OCI-LY1 (cell line): ENCODE measurements at regions not wholly inside any gene's neighbourhood (a gene's known extent, or its start where the extent isn't known, plus 50 kb on each side); places are given as distances from the start of the nearest gene placed in this dataset.

Source experiments
- H2AFZ ChIP-seq: fragments of 200-600 bp; sonication (generic), shearing (Covaris generic); 2 replicates; pipeline ENCODE4 v1.6.0; 2014; ENCODE audit warnings: antibody characterized with exemption, mild to moderate bottlenecking, low read length
- H3F3A ChIP-seq: fragments of 200-600 bp; sonication (generic), shearing (Covaris generic); 2 replicates; pipeline ENCODE4 v1.6.0; 2014; ENCODE audit warnings: mild to moderate bottlenecking, antibody characterized with exemption, low read length, moderate library complexity; ENCODE audit not compliant: insufficient read depth
- H3K27ac ChIP-seq: fragments of 200-600 bp; sonication (generic); 2 replicates; pipeline ENCODE4 v1.5.1; 2014; ENCODE audit warnings: low read length, mixed run types, mild to moderate bottlenecking, low read depth; ENCODE audit not compliant: poor library complexity, severe bottlenecking
- H3K27me3 ChIP-seq: fragments of 200-600 bp; sonication (generic); 2 replicates; pipeline ENCODE4 v1.6.0; 2014; ENCODE audit warnings: antibody characterized with exemption, mild to moderate bottlenecking, low read length, moderate library complexity; ENCODE audit not compliant: insufficient read depth
- H3K36me3 ChIP-seq: fragments of 200-600 bp; sonication (generic); 2 replicates; pipeline ENCODE4 v1.6.1; 2014; ENCODE audit warnings: mild to moderate bottlenecking, antibody characterized with exemption, low read length, moderate library complexity, mixed read lengths; ENCODE audit not compliant: insufficient read depth
- H3K4me1 ChIP-seq: fragments of 200-600 bp; sonication (generic); 2 replicates; pipeline ENCODE4 v1.5.1; 2014; ENCODE audit warnings: mild to moderate bottlenecking, low read length, moderate library complexity; ENCODE audit not compliant: insufficient read depth, severe bottlenecking
- H3K4me2 ChIP-seq: fragments of 200-600 bp; sonication (generic), shearing (Covaris generic); 2 replicates; pipeline ENCODE4 v1.6.1; 2014; ENCODE audit warnings: low read length
- H3K4me3 ChIP-seq: fragments of 200-600 bp; sonication (generic); 2 replicates; pipeline ENCODE4 v1.5.1; 2014; ENCODE audit warnings: low read length, low read depth, mild to moderate bottlenecking, mixed read lengths; ENCODE audit not compliant: poor library complexity, severe bottlenecking
- H3K79me2 ChIP-seq: fragments of 200-600 bp; shearing (Covaris generic); 2 replicates; pipeline ENCODE4 v1.6.1; 2016; ENCODE audit warnings: mixed run types, low read length, mixed read lengths; ENCODE audit not compliant: insufficient read depth
- H3K9ac ChIP-seq: fragments of 200-600 bp; sonication (generic), shearing (Covaris generic); 2 replicates; pipeline ENCODE4 v1.6.1; 2014; ENCODE audit warnings: mild to moderate bottlenecking, low read length, mixed read lengths
- H3K9me2 ChIP-seq: fragments of 200-600 bp; sonication (generic), shearing (Covaris generic); 2 replicates; pipeline ENCODE4 v1.6.1; 2014; ENCODE audit warnings: low read depth, mild to moderate bottlenecking, low read length, mixed read lengths
- H3K9me3 ChIP-seq: fragments of 200-600 bp; shearing (Covaris generic); 2 replicates; pipeline ENCODE4 v1.6.1; 2014; ENCODE audit warnings: low read length, mixed read lengths
- H4K20me1 ChIP-seq: fragments of 200-600 bp; sonication (generic), shearing (Covaris generic); 2 replicates; pipeline ENCODE4 v1.6.0; 2016; ENCODE audit warnings: mild to moderate bottlenecking, low read length; ENCODE audit not compliant: insufficient read depth
- CTCF ChIP-seq: fragments of 200-600 bp; sonication (generic), shearing (Covaris generic); IDR thresholded peaks from 2 replicates; pipeline ENCODE4 v1.5.1; 2017; ENCODE audit warnings: mild to moderate bottlenecking, antibody characterized with exemption, low read length, moderate library complexity, mixed read lengths
- EZH2 ChIP-seq: fragments of 200-600 bp; sonication (generic), shearing (Covaris generic); IDR thresholded peaks from 2 replicates; pipeline ENCODE4 v1.8.0; 2017; ENCODE audit warnings: borderline replicate concordance, mixed run types, mild to moderate bottlenecking, antibody characterized with exemption, low read length, moderate library complexity, mixed read lengths

GRCh38 chr2:187916799-187917198 lies 362.6 kb upstream of the TFPI start:
- Histone ChIP-seq H3K4me1 (no peaks in the 10 kb centered on the region), H3K27me3 (no peaks in the 10 kb centered on the region), H3K9me2 (no peaks in the 10 kb centered on the region), H3K4me3 (no peak overlapping the region), H3K79me2 (no peaks in the 10 kb centered on the region), H4K20me1 (no peaks in the 10 kb centered on the region), H3K9me3 (no peaks in the 10 kb centered on the region), H3K27ac (no peak overlapping the region), H3F3A (no peaks in the 10 kb centered on the region), H3K9ac (no peak overlapping the region), H2AFZ (no peak overlapping the region), H3K4me2 (no peak overlapping the region), H3K36me3 (no peaks in the 10 kb centered on the region)
- TF ChIP-seq CTCF = no peak
- no peak for TF ChIP-seq EZH2

- H4K20me1 ChIP-seq = no peaks in the 10 kb centered on the region
- H3K79me2 ChIP-seq = no peaks in the 10 kb centered on the region
- H3K4me3 ChIP-seq = no peak overlapping the region
- no peaks in the 10 kb centered on the region for H3K9me2 ChIP-seq
- H3K36me3 ChIP-seq = no peaks in the 10 kb centered on the region
- no peak overlapping the region for H3K4me2 ChIP-seq
- H3K27me3 ChIP-seq = no peaks in the 10 kb centered on the region
- H3K4me1 ChIP-seq = no peaks in the 10 kb centered on the region
- no peak overlapping the region for H3K9ac ChIP-seq
- H2AFZ ChIP-seq = no peak overlapping the region
- H3K27ac ChIP-seq = no peak overlapping the region
- no peak for TF ChIP-seq EZH2
- no peak for TF ChIP-seq CTCF
- no peaks in the 10 kb centered on the region for H3K9me3 ChIP-seq
- H3F3A ChIP-seq = no peaks in the 10 kb centered on the region
Observed at GRCh38 chr2:187917535-187917934, 363.3 kb upstream of the TFPI start.

- Histone ChIP-seq H3K79me2 (no peaks in the 10 kb centered on the region), H3F3A (no peaks in the 10 kb centered on the region), H3K27ac (no peak overlapping the region), H3K36me3 (no peaks in the 10 kb centered on the region), H4K20me1 (no peaks in the 10 kb centered on the region), H3K9me3 (no peaks in the 10 kb centered on the region), H3K4me1 (no peaks in the 10 kb centered on the region), H3K9me2 (no peaks in the 10 kb centered on the region), H3K9ac (no peak overlapping the region), H3K4me2 (no peak overlapping the region), H3K27me3 (no peaks in the 10 kb centered on the region), H3K4me3 (no peak overlapping the region), H2AFZ (no peak overlapping the region)
- TF ChIP-seq EZH2 (no peak), CTCF (no peak)
Observed at GRCh38 chr2:187918996-187919821, 365.0 kb upstream of the TFPI start.
